Fibroblast of lung (primary cell): ENCODE measurements at regions not wholly inside any gene's neighbourhood (a gene's known extent, or its start where the extent isn't known, plus 50 kb on each side); places are given as distances from the start of the nearest gene placed in this dataset.

Experiments used
- DNase-seq, 2 donors: peaks; one replicate each; pipeline versions ENCODE4 v3.0.0 to v3.0.0-alpha.2; 2010; ENCODE audit warnings: low read depth in 2 of 2
- H2AFZ ChIP-seq: 2 replicates; pipeline ENCODE4 v1.5.1; 2012; ENCODE audit warnings: low read length, control low read depth, inconsistent platforms
- H3K27ac ChIP-seq: 2 replicates; pipeline ENCODE4 v1.5.1; 2011; ENCODE audit warnings: low read length, control low read depth; ENCODE audit not compliant: insufficient read depth
- H3K27me3 ChIP-seq: 2 replicates; pipeline ENCODE4 v1.5.1; 2011; ENCODE audit warnings: mild to moderate bottlenecking, low read length; ENCODE audit not compliant: control insufficient read depth, insufficient read depth
- H3K36me3 ChIP-seq: 2 replicates; pipeline ENCODE4 v1.5.1; 2011; ENCODE audit warnings: low read length; ENCODE audit not compliant: control insufficient read depth, insufficient read depth
- H3K4me1 ChIP-seq: 2 replicates; pipeline ENCODE4 v1.5.1; 2011; ENCODE audit warnings: low read length; ENCODE audit not compliant: control insufficient read depth, insufficient read depth; ENCODE audit errors: extremely low read depth
- H3K4me2 ChIP-seq: 2 replicates; pipeline ENCODE4 v1.5.1; 2011; ENCODE audit warnings: low read length, control low read depth; ENCODE audit not compliant: insufficient read depth; ENCODE audit errors: extremely low read depth
- H3K4me3 ChIP-seq, 4 experiments: fragments of 200-600 bp in 1 of 4; sonication (generic) in 1 of 4; replicated peaks in 1 of 4; 2 replicates each; pipeline ENCODE4 v1.5.1; 2011 to 2016; ENCODE audit warnings: low read length in 4 of 4, low read depth in 3 of 4, mild to moderate bottlenecking in 3 of 4, control low read depth in 2 of 4, inconsistent platforms in 1 of 4, mixed read lengths in 1 of 4; ENCODE audit not compliant: insufficient read depth in 1 of 4; ENCODE audit errors: control extremely low read depth in 1 of 4
- H3K79me2 ChIP-seq: 2 replicates; pipeline ENCODE4 v1.5.1; 2012; ENCODE audit warnings: mild to moderate bottlenecking, low read length, inconsistent platforms; ENCODE audit not compliant: control insufficient read depth, insufficient read depth
- H3K9ac ChIP-seq: 2 replicates; pipeline ENCODE4 v1.5.1; 2011; ENCODE audit warnings: mild to moderate bottlenecking, low read length, control low read depth; ENCODE audit not compliant: insufficient read depth
- H3K9me3 ChIP-seq: 2 replicates; pipeline ENCODE4 v1.5.1; 2012; ENCODE audit warnings: low read depth, low read length; ENCODE audit not compliant: control insufficient read depth, insufficient read depth
- H4K20me1 ChIP-seq: 2 replicates; pipeline ENCODE4 v1.5.1; 2011; ENCODE audit warnings: low read length; ENCODE audit not compliant: control insufficient read depth, insufficient read depth; ENCODE audit errors: extremely low read depth
- CTCF ChIP-seq, 2 donors: IDR thresholded peaks in 1 of 2; conservative IDR thresholded peaks in 1 of 2; 1 replicate in 1 of 2; 2 replicates in 1 of 2; pipeline ENCODE4 v1.5.1; 2011 to 2012; ENCODE audit warnings: low read length in 2 of 2, control low read depth in 1 of 2, inconsistent platforms in 1 of 2, low read depth in 1 of 2, mild to moderate bottlenecking in 1 of 2
- EZH2 ChIP-seq: IDR thresholded peaks from 2 replicates; pipeline ENCODE4 v1.5.1; 2012; ENCODE audit warnings: low read length, control low read depth, mild to moderate bottlenecking; ENCODE audit errors: missing control alignments

GRCh38 chr4:176406297-176406696 lies 86.5 kb downstream of the SPCS3 start:
- Histone ChIP-seq H4K20me1 (no peaks in the 10 kb centered on the region), H3K36me3 (no peaks in the 10 kb centered on the region), H3K4me3 (no peak overlapping the region), H3K4me1 (no peaks in the 10 kb centered on the region), H3K9me3 (no peaks in the 10 kb centered on the region), H3K27me3 (no peaks in the 10 kb centered on the region), H2AFZ (no peak overlapping the region), H3K27ac (no peak overlapping the region), H3K79me2 (no peaks in the 10 kb centered on the region), H3K9ac (no peak overlapping the region), H3K4me2 (no peak overlapping the region)
- no peak for TF ChIP-seq EZH2
- no peak for TF ChIP-seq CTCF (conservative IDR thresholded peaks at IDR 0.05 in 1 of 2, IDR thresholded peaks at IDR 0.05 in 1 of 2; ENCODE audit: low read depth in 1 of 2, low read length in 2 of 2)
- no peak for DNase-seq

GRCh38 chr4:176406736-176407135 lies 87.0 kb downstream of the SPCS3 start:
- Histone ChIP-seq H4K20me1 (no peaks in the 10 kb centered on the region), H3K9ac (no peak overlapping the region), H3K4me2 (no peak overlapping the region), H2AFZ (no peak overlapping the region), H3K27me3 (no peaks in the 10 kb centered on the region), H3K9me3 (no peaks in the 10 kb centered on the region), H3K4me3 (no peak overlapping the region), H3K27ac (no peak overlapping the region), H3K4me1 (no peaks in the 10 kb centered on the region), H3K79me2 (no peaks in the 10 kb centered on the region), H3K36me3 (no peaks in the 10 kb centered on the region)
- DNase-seq: peak; percentile 48 to 77
- no peak for TF ChIP-seq EZH2
- no peak for TF ChIP-seq CTCF (conservative IDR thresholded peaks at IDR 0.05 in 1 of 2, IDR thresholded peaks at IDR 0.05 in 1 of 2; ENCODE audit: low read depth in 1 of 2, low read length in 2 of 2)

GRCh38 chr4:176409627-176410026 lies 89.9 kb downstream of the SPCS3 start:
- H4K20me1 ChIP-seq: no peaks in the 10 kb centered on the region
- TF ChIP-seq EZH2: no peak
- no peak for TF ChIP-seq CTCF (conservative IDR thresholded peaks at IDR 0.05 in 1 of 2, IDR thresholded peaks at IDR 0.05 in 1 of 2; ENCODE audit: low read depth in 1 of 2, low read length in 2 of 2)
- H3K27ac ChIP-seq: no peak overlapping the region
- H3K36me3 ChIP-seq: no peaks in the 10 kb centered on the region
- H3K4me2 ChIP-seq: no peak overlapping the region
- H3K27me3 ChIP-seq: no peaks in the 10 kb centered on the region
- H3K79me2 ChIP-seq: no peaks in the 10 kb centered on the region
- no peaks in the 10 kb centered on the region for H3K4me1 ChIP-seq
- no peak overlapping the region for H2AFZ ChIP-seq
- no peak overlapping the region for H3K4me3 ChIP-seq
- peak in 1 of 2 donors; percentile 47 for DNase-seq
- no peaks in the 10 kb centered on the region for H3K9me3 ChIP-seq
- H3K9ac ChIP-seq: no peak overlapping the region
